ENCODE measurements at regions not wholly inside any gene's neighbourhood (a gene's known extent, or its start where the extent isn't known, plus 50 kb on each side); places are given as distances from the start of the nearest gene placed in this dataset.

DNA sequence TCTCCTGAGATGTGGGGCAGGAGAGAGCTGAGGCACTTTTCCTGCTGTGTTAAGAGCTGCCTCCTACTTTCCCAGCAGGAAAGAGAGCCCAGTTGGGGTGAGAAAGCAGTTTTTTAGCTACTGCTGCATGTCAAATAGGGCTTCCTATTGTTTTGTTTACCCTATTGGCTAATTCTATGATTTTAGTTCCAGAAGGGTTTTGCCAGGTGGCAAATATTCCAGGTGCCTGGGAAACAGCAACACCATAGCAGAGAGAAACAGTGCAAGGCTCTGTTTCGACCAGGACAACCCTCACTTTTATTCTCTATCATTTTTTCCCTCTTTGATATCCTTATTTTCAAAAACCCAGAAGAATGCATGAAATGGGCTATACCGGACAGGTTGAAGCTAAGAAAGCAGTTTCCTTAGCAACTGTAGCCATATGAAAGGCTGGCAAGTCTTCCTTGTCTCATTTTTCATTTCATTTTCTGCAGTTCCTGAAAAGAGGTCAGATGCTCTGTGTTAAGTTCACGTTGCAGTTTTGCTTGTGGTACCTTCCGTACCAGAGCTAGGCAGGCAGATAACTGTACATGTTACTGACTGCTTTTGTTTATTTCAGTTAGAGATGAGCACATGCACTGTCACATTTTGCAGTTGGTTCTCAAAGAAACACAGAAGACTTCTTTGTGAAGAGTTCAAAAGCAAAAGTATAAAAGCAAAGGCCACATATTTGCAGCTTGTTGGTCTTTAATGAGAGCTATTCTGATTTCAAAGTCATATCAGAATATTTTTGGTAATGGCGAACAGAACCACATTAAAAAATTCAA, 84.8 kb downstream of the AQP4 start:
- no peak for TF ChIP-seq EP300 (IDR thresholded peaks at IDR 0.05)
- no peaks in the 10 kb centered on the region for H3K9me3 ChIP-seq
- no peaks in the 10 kb centered on the region for H3K4me1 ChIP-seq
- 65 to 68% methylated on average over 5 of the region's 5 CpGs for WGBS, 2 donors
- H3K36me3 ChIP-seq, result no peaks in the 10 kb centered on the region
- no peaks in the 10 kb centered on the region for H3K27me3 ChIP-seq
- no peak overlapping the region for H3K4me3 ChIP-seq
- intact Hi-C loops (cut with DNase I), result no loop called here
- no peak overlapping the region for H3K27ac ChIP-seq
- no peak for DNase-seq

- H3K27me3 ChIP-seq, result no peaks in the 10 kb centered on the region
- no peak for DNase-seq
- H3K9me3 ChIP-seq, result no peaks in the 10 kb centered on the region
- H3K36me3 ChIP-seq, result no peaks in the 10 kb centered on the region
- H3K4me1 ChIP-seq, result no peaks in the 10 kb centered on the region
- no peak overlapping the region for H3K4me3 ChIP-seq
- intact Hi-C loops (cut with DNase I), result no loop called here
- TF ChIP-seq EP300 (IDR thresholded peaks at IDR 0.05) (no peak), POLR2A (IDR thresholded peaks at IDR 0.05) (no peak), CTCF (IDR thresholded peaks at IDR 0.05) (no peak), POLR2AphosphoS5 (IDR thresholded peaks at IDR 0.05) (no peak)
- H3K27ac ChIP-seq, result no peak overlapping the region
Measured at GRCh38 chr18:26778054-26778393, 87.5 kb downstream of the AQP4 start.

DNA sequence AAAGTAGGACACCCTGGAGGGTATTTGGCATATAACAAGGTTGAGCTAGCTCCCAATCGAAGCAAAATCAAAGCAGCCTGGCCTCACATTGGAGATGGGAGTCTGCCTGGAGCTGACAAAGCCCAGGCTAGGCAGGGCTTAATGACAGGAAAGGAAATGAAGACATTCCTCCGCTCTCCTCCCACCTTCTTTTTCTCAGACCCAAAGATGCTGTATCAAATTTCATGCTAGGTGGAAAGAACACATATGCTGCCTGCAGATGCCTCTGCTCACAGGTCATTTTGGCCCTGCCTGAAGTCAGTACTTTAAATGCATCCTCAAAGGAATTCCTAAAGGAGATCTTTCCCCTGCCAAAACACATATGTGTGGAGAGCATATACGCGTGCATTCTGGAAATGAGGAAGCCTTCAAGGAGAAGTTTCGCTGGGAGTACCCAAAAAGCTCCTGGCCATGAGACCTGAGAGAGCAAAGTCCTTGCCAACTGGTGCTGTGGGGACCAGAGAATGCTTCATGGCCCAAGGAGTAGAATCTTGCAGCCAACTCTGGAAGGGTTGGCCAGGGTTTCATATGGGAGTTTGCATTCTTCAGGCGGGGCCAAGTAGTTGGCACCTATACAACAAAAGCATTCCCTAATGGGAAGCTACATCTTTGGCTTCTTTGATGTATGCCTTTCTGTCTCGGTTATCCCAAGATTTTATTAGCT, 88.0 kb downstream of the AQP4 start:
- WGBS, 2 donors, result 51 to 67% methylated on average over 7 of the region's 7 CpGs
- DNase-seq, result no peak
- intact Hi-C loops (cut with DNase I), result no loop called here

DNA sequence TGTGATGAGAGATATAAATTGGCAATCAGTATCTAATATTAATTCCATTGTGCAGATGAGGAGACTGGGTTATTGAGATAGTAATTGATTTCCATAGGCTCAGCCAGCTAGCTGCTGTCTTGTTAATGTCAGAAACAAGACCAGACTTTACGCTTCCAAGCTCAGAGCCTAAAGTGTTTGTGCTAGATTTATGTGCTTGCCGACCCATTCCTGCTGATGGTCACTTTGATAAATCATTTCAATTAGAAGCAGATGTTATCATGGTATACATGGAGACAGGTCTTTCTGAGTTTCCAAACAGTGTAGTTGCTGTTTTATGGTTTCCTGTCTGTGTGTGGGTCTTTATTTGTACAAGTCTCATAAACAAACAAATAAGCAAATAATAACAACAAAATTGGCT, 92.8 kb downstream of the AQP4 start:
- DNase-seq, result no peak
- intact Hi-C loops (cut with DNase I), result loop anchor here (5.0 kb wide), 1 partner anchor 465 kb away; no protein-coding TSS in a partner anchor
- Histone ChIP-seq H3K4me1 (no peaks in the 10 kb centered on the region), H3K9me3 (no peaks in the 10 kb centered on the region), H3K4me3 (no peak overlapping the region), H3K36me3 (no peaks in the 10 kb centered on the region), H3K27ac (no peak overlapping the region), H3K27me3 (no peaks in the 10 kb centered on the region)
- 77 to 81% methylated on average over 2 of the region's 2 CpGs for WGBS, 2 donors
- TF ChIP-seq POLR2A (IDR thresholded peaks at IDR 0.05) (no peak), EP300 (IDR thresholded peaks at IDR 0.05) (no peak), POLR2AphosphoS5 (IDR thresholded peaks at IDR 0.05) (no peak), CTCF (IDR thresholded peaks at IDR 0.05) (no peak)

More for the DNA sequence above, 88.0 kb downstream of the AQP4 start:
- Histone ChIP-seq H3K4me3 (no peak overlapping the region), H3K4me1 (no peaks in the 10 kb centered on the region), H3K36me3 (no peaks in the 10 kb centered on the region), H3K9me3 (no peaks in the 10 kb centered on the region), H3K27me3 (no peaks in the 10 kb centered on the region), H3K27ac (no peak overlapping the region)
- TF ChIP-seq CTCF (IDR thresholded peaks at IDR 0.05), result no peak
- no peak for TF ChIP-seq POLR2AphosphoS5 (IDR thresholded peaks at IDR 0.05)
- TF ChIP-seq POLR2A (IDR thresholded peaks at IDR 0.05), result no peak
- no peak for TF ChIP-seq EP300 (IDR thresholded peaks at IDR 0.05)

- WGBS, 2 donors, result 12 to 29% methylated on average over 1 of the region's 1 CpG
- TF ChIP-seq POLR2A (IDR thresholded peaks at IDR 0.05) (no peak), CTCF (IDR thresholded peaks at IDR 0.05) (peak in 1 of 4 experiments; percentile 12)
- H3K4me3 ChIP-seq, result no peak overlapping the region
- no peak for DNase-seq
- no peak overlapping the region for H3K27ac ChIP-seq
- H3K27me3 ChIP-seq, result no peaks in the 10 kb centered on the region
- intact Hi-C loops (cut with DNase I), result loop anchor here (5.0 kb wide), 1 partner anchor 464 kb away; no protein-coding TSS in a partner anchor
- H3K4me1 ChIP-seq, result no peaks in the 10 kb centered on the region
- no peaks in the 10 kb centered on the region for H3K9me3 ChIP-seq
- no peaks in the 10 kb centered on the region for H3K36me3 ChIP-seq
Measured at GRCh38 chr18:26771524-26771923, 94.0 kb downstream of the AQP4 start.

All from sigmoid colon (tissue), 6 donors.